GM18951 (cell line): ENCODE measurements at regions not wholly inside any gene's neighbourhood (a gene's known extent, or its start where the extent isn't known, plus 50 kb on each side); places are given as distances from the start of the nearest gene placed in this dataset.

Source experiments
- POLR2A ChIP-seq: IDR thresholded peaks from 4 replicates; pipeline ENCODE4 v1.6.1; 2011; ENCODE audit warnings: mild to moderate bottlenecking; ENCODE audit not compliant: insufficient read length, insufficient read depth; ENCODE audit errors: extremely low read depth
- in situ Hi-C: fragments of 300-500 bp; cut with MboI; formaldehyde crosslinking; loops from one replicate; pipeline ENCODE4 v1.12.0; 2022; ENCODE audit warnings: low sequenced_read_pairs, mixed read lengths, inconsistent platforms; ENCODE audit not compliant: unreplicated experiment

DNA sequence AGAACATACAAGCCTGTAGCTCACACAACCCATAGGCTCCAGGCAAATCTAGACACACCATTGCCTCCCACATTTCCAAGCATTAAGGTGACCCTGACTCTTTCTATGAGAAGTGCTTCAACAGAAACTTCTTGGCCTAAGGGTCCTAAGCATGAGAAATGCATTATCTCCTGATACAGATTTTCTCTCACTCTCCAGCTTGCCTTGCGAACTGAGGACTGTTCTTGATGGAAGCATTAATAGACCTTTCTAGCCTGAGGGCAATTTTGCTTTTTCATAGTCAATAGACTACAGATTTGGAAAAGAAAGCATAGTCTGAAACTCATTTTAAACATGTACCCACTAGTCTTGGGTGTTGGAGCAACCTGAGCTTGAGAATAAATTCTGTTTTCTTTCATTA lies 1801.3 kb upstream of the PCDH7 start:
- no peak for TF ChIP-seq POLR2A
- in situ Hi-C loops: no loop called here

DNA sequence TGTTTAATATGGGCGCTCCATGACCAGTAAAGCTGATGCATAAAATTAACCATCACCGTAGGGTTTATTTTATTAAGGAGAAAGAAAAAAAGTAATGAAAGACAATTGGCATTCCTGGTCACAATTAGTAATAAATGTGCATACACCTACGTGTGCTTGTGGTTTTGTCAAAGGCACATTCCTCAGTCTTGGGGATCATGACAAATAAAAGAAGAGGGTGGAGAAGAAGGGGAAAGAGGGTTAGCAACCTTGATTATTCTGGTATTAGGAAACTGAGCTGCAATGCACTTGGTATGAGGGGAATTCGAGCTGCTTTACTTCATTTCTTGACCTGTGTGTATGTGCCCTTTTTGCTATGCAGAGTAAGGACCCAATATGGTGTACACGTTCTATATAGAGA lies 1798.3 kb upstream of the PCDH7 start:
- no peak for TF ChIP-seq POLR2A
- in situ Hi-C loops: no loop called here

DNA sequence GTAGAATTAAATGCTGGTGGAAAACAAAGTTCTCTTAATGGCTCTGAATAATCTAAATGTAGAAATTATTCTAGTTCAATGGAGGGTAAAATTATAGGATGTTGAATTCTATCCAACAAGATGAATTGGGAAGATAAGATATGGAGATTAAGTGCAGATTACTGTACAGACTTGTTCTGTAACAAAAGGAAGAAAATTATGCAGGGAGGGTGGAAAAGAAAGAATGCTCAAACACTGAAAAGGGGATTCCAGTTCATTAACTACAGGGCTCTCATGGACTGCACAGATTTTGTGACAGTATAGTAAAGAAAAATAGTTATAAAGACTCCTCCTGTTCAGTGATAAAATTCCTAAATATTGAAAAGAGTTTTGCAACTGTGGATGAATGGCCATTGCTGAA lies 1794.0 kb upstream of the PCDH7 start:
- in situ Hi-C loops: no loop called here

GRCh38 chr4:28942631-28943030 lies 1777.5 kb upstream of the PCDH7 start:
- no peak for TF ChIP-seq POLR2A
- in situ Hi-C loops: no loop called here

More for the DNA sequence above, 1794.0 kb upstream of the PCDH7 start:
- no peak for TF ChIP-seq POLR2A

DNA sequence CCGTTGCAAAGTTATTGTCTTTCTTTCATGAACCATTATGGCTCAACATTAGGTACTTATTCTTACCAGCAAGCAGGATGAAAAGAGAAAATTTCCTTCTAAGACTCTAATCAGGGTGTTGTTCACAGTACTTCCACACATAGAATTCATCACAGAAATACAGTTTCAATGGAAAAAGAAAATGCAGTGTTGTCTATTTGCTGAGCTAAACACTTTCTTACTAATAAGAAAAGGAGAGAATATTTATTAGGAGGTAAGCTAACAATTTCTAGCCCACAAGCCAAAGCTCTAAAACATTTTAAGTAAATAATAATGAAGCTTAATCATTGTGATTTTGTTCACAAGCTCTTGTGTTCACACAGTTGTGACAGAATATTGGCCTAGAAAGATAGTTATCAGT lies 1772.8 kb upstream of the PCDH7 start:
- in situ Hi-C loops: no loop called here
- no peak for TF ChIP-seq POLR2A

DNA sequence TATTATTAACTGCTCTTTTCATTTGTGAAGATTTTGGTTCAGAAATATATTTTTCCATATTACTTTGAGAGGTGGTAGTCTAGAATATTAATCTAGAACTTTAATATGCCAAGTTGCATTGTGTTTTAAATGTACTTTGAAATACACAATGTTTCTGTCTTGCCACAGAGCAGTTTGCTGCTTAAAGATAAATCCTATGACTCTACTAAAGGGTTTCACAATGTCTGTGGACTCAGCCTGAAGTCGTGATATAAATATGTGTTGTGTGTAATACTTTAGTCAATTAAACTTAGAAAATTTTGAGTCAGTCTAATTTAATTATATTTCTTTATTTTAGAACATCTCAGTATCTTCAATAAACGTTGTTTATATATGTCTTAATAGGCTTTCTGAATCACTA lies 1771.7 kb upstream of the PCDH7 start:
- TF ChIP-seq POLR2A: no peak
- in situ Hi-C loops: no loop called here

GRCh38 chr4:28966982-28967381 lies 1753.2 kb upstream of the PCDH7 start:
- in situ Hi-C loops: no loop called here
- TF ChIP-seq POLR2A: no peak

- in situ Hi-C loops: no loop called here
- TF ChIP-seq POLR2A: no peak
These were observed 1746.4 kb upstream of the PCDH7 start for GRCh38 chr4:28973587-28974350.

DNA sequence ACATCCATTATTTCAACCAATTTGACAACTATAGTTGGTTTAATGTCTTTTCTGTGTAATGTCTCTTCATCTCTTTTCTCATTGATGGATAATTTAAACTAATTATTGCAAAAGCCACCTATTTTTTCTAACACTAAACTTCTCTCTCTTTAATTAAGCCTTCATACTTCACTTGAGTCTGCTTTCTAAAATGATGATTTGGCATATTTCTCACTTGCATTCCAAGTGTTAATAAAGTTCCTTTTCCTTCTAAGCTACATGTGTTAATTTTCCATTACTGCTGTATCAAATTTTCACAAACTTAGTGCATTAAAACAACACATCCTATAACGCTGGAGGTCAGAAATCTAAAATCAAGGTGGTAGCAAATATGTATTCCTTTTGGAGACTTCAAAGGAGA lies 1743.8 kb upstream of the PCDH7 start:
- no peak for TF ChIP-seq POLR2A
- in situ Hi-C loops: no loop called here

DNA sequence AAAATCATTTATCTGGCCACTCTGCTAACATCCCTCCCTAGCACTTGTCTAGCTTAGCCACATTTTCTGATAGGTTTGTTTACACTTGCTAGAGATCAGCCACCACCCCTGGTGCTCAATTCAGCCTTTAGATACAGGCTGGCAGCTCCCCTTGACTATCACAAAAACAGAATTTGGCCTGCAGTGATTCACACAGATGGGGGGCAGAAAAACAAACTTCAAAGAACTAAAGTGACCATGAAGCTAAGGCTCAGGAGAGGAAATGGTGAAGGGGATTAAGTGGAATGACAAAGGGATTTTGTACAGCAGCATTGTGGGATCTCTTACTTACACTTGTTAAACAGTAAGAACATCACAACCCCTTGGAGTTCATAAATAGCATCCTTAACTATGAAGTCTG lies 1718.0 kb upstream of the PCDH7 start:
- in situ Hi-C loops: no loop called here
- no peak for TF ChIP-seq POLR2A

GRCh38 chr4:29005838-29006237 lies 1714.3 kb upstream of the PCDH7 start:
- no peak for TF ChIP-seq POLR2A
- in situ Hi-C loops: no loop called here

GRCh38 chr4:29009908-29010307 lies 1710.3 kb upstream of the PCDH7 start:
- TF ChIP-seq POLR2A: no peak
- in situ Hi-C loops: no loop called here

DNA sequence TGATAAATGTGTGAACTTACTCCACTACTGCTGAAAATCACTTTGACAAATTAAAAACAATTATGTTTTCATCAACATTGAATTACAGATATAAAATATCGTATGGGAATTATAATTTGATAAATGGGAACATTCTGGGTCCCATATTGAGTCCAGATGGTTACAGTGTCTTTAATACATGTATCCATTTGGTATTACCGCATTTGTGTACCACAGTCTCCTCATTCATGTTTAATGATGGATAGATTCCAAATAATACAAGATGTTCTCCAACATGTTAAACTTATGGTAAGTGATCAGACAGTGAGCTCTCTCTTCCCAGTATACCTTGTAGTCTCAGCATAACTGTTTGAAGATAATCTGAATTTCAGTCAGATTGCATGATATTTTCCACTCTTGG lies 1706.8 kb upstream of the PCDH7 start:
- no peak for TF ChIP-seq POLR2A
- in situ Hi-C loops: no loop called here

DNA sequence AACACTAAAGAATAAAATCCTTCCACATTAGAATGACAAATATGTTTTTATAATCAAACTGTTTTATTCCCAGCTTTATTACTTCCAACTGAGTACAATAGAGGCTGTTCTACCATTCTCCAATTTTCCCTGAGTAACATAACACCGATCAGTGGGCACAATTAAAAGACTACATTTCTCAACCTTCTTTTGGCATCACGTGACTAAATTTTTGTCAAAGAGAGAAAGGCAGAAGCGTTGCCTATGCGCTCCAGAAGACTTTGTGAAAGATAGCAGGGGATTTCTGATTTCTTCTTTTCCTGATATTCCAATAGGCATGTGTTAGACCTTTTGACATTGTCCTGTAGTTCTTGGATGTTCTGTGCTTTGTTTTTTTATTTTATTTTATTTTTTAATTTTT lies 1705.6 kb upstream of the PCDH7 start:
- no peak for TF ChIP-seq POLR2A

GRCh38 chr4:29033703-29034102 lies 1686.5 kb upstream of the PCDH7 start:
- in situ Hi-C loops: no loop called here
- no peak for TF ChIP-seq POLR2A

More for the DNA sequence above, 1705.6 kb upstream of the PCDH7 start:
- in situ Hi-C loops: no loop called here
